NCI-H2196 treated with DMSO at 0.1 percent for 48 hours (cell line): ENCODE measurements at regions not wholly inside any gene's neighbourhood (a gene's known extent, or its start where the extent isn't known, plus 50 kb on each side); places are given as distances from the start of the nearest gene placed in this dataset.
"Not testable (repeated sequence)": the region's sequence is repeated elsewhere in the genome, so short reads cannot be mapped to it uniquely, and the experiment has no call there.

ENCODE experiments used
- DNase-seq: peaks from one replicate; lab custom pipeline; 2025; ENCODE audit not compliant: unreplicated experiment; lab: John Stamatoyannopoulos, UW

- DNase-seq = no peak
Observed at GRCh38 chr2:19205983-19206533, 152.4 kb downstream of the OSR1 start.

DNA sequence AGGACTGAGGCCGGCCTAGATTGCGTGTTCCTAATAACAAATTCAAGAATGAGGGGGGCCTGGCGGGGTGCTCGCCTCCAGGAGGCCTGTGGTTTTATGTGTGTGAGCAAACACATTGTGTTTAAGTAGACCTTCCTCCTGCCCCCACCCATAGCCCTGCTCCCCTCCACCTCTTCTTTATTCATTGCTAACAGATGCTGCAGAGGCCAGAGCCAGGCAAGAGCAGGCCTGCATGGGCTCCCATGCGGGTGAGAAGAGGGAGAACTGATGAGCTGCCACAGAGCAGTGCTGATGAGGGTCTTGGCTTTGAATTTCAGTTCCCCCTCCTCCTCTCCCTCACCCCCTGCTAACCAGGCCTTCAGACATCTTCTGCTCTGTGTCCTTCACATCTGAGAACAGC lies 154.6 kb downstream of the OSR1 start:
- no peak for DNase-seq

- no peak for DNase-seq
Observed at GRCh38 chr2:19201911-19202462, 156.4 kb downstream of the OSR1 start.

DNA sequence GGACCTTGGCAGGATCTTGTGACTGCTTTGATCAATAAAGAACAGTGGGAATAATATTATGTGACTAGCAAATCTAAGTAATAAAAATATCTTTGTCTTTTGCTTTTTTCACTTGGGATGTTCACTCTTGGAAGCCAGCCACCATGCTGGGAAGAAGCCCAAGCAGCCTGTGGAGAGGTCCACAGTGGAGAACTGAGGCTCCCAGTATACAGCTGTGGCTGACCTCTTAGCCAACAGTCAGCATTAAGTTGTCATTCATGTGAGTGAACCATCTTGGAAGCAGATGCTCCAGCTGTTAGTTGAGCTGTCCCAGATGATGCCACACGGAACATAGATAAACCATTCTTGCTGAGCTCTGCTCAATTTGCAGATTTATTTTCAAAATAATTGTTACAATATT lies 160.0 kb downstream of the OSR1 start:
- no peak for DNase-seq

DNA sequence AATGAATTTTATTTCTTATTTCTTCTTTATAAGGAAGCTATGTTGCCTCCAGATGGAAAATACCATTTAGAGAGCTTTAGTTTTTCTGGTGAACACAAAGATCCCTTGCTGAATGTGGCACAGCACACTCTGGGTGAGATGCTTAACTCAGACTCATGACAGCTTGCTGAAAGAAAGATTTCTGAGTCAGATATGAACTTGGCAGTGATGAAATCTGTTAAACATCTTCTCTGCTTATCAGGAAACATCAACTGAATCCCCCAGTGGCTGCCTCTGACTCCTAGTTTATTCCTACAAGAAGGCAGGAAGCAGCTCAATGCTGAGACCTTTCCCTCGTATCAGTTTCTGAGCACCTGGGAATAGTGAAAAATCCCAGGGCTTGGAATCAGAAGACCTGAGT lies 162.8 kb downstream of the OSR1 start:
- DNase-seq = no peak

- DNase-seq = no peak
Observed at GRCh38 chr2:19189391-19189790, 169.0 kb downstream of the OSR1 start.

GRCh38 chr2:19187323-19188020 lies 171.0 kb downstream of the OSR1 start:
- DNase-seq = no peak

GRCh38 chr2:19185086-19185485 lies 173.3 kb downstream of the OSR1 start:
- DNase-seq = no peak

- no peak for DNase-seq
Observed at GRCh38 chr2:19178175-19178574, 180.2 kb downstream of the OSR1 start.

- DNase-seq = no peak
Observed at GRCh38 chr2:19176977-19177376, 181.4 kb downstream of the OSR1 start.

DNA sequence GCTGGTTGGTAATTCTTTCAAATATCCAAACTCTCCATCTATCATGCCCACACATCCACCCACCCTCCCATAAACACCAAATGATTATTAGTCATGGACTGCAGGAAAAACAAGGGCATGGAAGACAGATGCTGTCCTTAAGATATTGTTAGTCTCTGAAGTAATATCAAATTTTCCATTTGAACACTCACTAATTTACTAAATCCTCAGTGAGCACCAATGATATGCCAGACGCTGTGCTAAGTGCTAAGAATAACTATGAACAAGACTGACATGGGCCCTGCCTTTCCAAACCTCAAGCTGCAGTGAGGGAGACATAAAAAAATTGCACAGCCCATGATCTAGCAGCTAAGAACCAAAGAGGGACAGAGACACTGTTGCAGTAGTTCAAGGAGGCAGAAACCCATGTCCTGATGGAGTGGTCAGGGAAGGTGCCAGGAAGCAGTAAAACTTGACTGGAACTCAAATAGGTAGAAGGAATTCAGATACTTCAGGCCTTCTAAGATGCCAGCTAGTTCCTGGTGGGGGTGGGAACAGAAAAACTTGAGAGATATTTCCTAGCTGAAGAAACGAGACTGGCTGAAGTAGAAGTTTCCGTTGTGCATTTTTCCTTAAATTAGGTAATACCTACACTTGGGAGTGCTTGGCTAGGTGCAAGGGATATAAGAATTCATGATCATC lies 182.1 kb downstream of the OSR1 start:
- DNase-seq = no peak

GRCh38 chr2:19174176-19174575 lies 184.2 kb downstream of the OSR1 start:
- DNase-seq = no peak

DNA sequence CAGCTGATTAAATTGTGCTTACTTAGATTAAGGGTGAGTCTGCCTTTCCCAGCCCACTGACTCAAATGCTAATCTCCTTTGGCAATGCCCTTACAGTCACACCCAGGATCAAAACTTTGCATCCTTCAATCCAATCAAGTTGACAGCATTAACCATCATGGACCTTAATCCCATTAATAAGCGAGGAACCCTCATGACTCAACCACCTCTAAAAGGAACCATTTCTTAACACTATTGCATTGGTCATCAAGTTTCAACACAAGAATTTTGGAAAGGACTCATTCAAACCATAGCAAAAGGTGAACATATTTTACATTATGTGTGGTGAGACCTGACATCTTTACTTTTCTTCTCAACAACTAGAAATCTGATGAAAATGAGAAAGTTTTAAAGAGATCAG lies 187.0 kb downstream of the OSR1 start:
- no peak for DNase-seq

DNA sequence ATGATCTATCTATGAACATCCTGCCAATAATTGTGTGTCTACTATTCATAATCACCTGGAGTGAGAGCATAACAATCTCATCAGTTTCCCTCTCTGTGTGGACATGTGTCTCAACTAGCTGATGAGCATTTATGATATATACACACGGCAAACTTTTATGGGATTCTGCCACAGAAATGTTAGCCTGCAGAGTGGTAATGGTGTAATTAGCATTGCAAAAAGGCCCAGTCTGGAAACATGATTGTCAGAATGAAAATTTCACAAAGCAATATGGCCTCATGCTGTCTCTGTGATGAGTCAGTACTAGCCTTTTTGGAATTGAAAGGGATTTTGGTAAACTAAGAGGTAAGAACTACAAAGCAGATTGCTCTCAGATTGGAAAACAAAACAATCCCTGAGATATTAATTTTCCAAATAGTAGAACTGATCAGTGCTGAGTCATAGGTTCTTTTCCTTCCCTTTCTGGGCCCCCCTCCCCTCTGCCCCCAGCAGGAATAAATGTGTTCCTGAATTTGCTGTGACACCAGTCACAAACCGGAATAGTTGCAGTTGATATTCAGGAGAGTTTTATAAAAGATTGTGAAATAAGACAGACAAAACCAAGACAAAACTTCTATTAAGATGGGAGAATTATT lies 189.2 kb downstream of the OSR1 start:
- no peak for DNase-seq

DNA sequence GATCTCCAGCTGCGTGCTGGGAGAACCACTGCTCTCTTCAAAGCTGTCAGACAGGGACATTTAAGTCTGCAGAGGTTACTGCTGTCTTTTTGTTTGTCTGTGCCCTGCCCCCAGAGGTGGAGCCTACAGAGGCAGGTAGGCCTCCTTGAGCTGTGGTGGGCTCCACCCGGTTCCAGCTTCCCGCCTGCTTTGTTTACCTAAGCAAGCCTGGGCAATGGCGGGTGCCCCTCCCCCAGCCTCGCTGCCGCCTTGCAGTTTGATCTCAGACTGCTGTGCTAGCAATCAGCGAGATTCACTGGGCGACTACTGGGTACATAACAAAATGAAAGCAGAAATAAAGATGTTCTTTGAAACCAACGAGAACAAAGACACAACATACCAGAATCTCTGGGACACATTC lies 194.3 kb downstream of the OSR1 start:
- not testable (repeated sequence) for DNase-seq

GRCh38 chr2:19158896-19159295 lies 199.5 kb downstream of the OSR1 start:
- DNase-seq = no peak

DNA sequence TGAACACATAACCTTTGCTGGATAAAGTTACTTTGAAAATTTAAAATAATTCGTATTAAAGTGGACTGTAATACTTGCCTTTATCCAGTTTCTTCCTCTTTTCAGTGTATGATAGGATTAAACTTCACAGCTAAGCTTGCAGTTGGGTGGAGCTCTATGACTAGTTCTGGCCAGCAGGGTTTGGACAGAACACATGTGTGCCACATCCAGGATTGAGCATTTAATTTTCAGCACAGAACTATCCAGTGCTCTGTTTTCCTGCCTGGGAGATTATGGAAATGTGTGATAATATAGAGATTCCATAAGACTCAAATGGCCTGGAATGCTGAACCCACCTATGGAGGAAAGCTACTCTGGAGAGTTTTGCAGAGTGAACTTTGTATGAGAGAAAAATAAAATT lies 200.2 kb downstream of the OSR1 start:
- no peak for DNase-seq

- DNase-seq = no peak
Observed at GRCh38 chr2:19156646-19157045, 201.8 kb downstream of the OSR1 start.

DNA sequence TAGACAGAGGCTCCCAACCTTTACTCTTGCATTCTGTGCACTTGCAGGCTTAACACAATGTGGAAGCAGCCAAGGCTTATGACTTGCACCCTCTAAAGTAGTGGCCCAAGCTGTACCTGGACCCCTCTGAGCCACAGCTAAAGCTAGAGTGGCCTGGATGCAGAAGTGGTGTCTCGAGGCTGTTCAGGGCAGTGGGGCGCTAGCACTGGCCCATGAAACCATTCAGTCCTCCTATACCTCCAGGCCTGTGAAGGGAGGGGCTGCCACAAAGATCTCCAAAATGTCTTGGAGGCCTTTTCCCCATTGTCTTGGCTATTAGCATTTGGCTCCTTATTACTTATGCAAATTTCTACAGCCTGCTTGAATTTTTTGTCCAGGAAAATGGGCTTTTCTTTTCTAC lies 207.7 kb downstream of the OSR1 start:
- no peak for DNase-seq

DNA sequence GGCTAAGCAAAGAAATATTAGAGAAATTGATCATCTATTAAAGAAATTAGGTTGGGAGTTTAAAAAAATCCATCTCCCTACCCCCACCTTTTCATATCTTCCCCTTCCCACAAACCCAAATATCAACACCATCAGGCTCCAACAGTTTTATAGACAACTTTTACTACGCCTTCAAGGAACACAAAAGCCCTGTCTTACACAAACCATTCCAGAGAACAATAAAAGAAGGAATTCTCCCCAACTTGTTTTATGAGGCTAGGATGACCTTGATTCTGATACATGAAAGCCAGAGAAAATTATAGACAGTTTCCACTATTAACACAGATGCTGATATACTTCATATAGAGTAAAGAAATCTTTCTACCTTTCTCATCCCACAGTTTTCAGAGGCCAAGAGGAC lies 211.6 kb downstream of the OSR1 start:
- no peak for DNase-seq

DNA sequence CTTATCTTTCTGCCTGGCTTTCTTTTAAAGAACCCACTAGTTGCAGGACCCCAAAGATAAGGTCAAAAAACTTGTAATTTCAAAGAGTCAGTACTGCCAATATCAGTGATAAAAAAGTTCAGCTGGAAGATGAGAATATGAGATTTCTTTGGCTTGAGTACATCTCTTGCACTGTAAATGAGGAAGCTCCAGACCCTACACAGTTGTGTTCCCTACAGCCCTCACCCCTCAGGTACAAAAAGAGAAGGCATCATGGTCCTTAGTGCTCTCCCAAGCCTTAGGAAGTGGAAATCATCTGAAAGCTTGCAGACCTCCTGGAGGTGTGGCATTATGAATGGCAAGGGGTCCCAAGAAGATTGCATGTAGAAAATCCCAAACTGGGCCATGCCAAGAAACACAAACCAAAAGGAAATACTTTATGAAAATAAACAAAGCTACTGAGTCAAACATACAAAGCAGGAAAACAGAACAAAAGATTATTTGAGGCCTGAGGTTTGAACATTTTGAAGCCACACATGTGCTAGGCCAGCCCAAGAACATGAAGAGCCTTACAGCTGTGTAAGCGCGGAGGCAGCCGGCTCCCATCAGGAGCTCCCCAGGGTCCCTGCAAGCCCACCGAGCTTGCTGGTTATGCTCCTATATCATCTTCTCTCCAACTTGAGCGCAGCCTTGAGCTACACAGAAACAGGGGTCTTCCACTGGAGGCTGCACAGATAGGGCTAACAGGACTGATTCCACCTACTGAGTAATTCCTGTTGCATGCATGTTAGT lies 217.0 kb downstream of the OSR1 start:
- no peak for DNase-seq
